Loucy (cell line): ENCODE measurements at regions not wholly inside any gene's neighbourhood (a gene's known extent, or its start where the extent isn't known, plus 50 kb on each side); places are given as distances from the start of the nearest gene placed in this dataset.

Source experiments
- H2AFZ ChIP-seq: fragments of 200-600 bp; sonication (generic); 2 replicates; pipeline ENCODE4 v1.6.0; 2016; ENCODE audit warnings: antibody characterized with exemption, mild to moderate bottlenecking, low read length, moderate library complexity
- H3F3A ChIP-seq: fragments of 200-600 bp; 2 replicates; pipeline ENCODE4 v1.6.0; 2016; ENCODE audit warnings: antibody characterized with exemption, low read depth, mild to moderate bottlenecking
- H3K27me3 ChIP-seq: fragments of 200-600 bp; sonication (generic); 2 replicates; pipeline ENCODE4 v1.6.1; 2014; ENCODE audit warnings: low read length, mild to moderate bottlenecking; ENCODE audit not compliant: insufficient read depth, poor library complexity, severe bottlenecking
- H3K36me3 ChIP-seq: fragments of 200-600 bp; sonication (generic); 2 replicates; pipeline ENCODE4 v1.6.1; 2016; ENCODE audit warnings: low read length; ENCODE audit not compliant: insufficient read depth
- H3K4me1 ChIP-seq: fragments of 200-600 bp; sonication (generic); 2 replicates; pipeline ENCODE4 v1.5.1; 2014; ENCODE audit warnings: low read length, mild to moderate bottlenecking; ENCODE audit not compliant: insufficient read depth, poor library complexity, severe bottlenecking
- H3K4me2 ChIP-seq: fragments of 200-600 bp; sonication (generic); 2 replicates; pipeline ENCODE4 v1.6.0; 2014; ENCODE audit warnings: antibody characterized with exemption, low read length, low read depth, mild to moderate bottlenecking; ENCODE audit not compliant: poor library complexity, severe bottlenecking
- H3K4me3 ChIP-seq: fragments of 200-600 bp; sonication (generic); 2 replicates; pipeline ENCODE4 v1.5.1; 2014; ENCODE audit warnings: low read length, mild to moderate bottlenecking, mixed read lengths; ENCODE audit not compliant: poor library complexity, severe bottlenecking
- H3K79me2 ChIP-seq: fragments of 200-600 bp; sonication (generic); 2 replicates; pipeline ENCODE4 v1.6.1; 2014; ENCODE audit warnings: low read length; ENCODE audit not compliant: insufficient read depth
- H3K9ac ChIP-seq: fragments of 200-600 bp; sonication (generic); 2 replicates; pipeline ENCODE4 v1.6.0; 2014; ENCODE audit warnings: mild to moderate bottlenecking, low read depth, low read length, moderate library complexity; ENCODE audit not compliant: poor library complexity, severe bottlenecking
- H3K9me2 ChIP-seq: fragments of 200-600 bp; sonication (generic); replicated peaks from 2 replicates; pipeline ENCODE4 v1.6.1; 2016; ENCODE audit warnings: low read depth, low read length, mixed read lengths
- H3K9me3 ChIP-seq: fragments of 200-600 bp; sonication (generic); 2 replicates; pipeline ENCODE4 v1.6.1; 2014; ENCODE audit warnings: mild to moderate bottlenecking, antibody characterized with exemption, low read length, low read depth; ENCODE audit not compliant: insufficient read depth
- H4K20me1 ChIP-seq: fragments of 200-600 bp; sonication (generic); 2 replicates; pipeline ENCODE4 v1.6.0; 2014; ENCODE audit warnings: antibody characterized with exemption, low read length, mild to moderate bottlenecking; ENCODE audit not compliant: insufficient read depth, poor library complexity, severe bottlenecking
- EZH2phosphoT487 ChIP-seq: fragments of 200-600 bp; IDR thresholded peaks from 2 replicates; pipeline ENCODE4 v1.6.1; 2018; ENCODE audit warnings: antibody characterized with exemption, mild to moderate bottlenecking, moderate library complexity, borderline replicate concordance
- TF ChIP-seq, protein P1 (sequence below): fragments of 200-600 bp; sonication (generic); conservative IDR thresholded peaks from 2 replicates; pipeline ENCODE4 v1.5.1; 2014; ENCODE audit warnings: mild to moderate bottlenecking, antibody characterized with exemption, low read length

DNA sequence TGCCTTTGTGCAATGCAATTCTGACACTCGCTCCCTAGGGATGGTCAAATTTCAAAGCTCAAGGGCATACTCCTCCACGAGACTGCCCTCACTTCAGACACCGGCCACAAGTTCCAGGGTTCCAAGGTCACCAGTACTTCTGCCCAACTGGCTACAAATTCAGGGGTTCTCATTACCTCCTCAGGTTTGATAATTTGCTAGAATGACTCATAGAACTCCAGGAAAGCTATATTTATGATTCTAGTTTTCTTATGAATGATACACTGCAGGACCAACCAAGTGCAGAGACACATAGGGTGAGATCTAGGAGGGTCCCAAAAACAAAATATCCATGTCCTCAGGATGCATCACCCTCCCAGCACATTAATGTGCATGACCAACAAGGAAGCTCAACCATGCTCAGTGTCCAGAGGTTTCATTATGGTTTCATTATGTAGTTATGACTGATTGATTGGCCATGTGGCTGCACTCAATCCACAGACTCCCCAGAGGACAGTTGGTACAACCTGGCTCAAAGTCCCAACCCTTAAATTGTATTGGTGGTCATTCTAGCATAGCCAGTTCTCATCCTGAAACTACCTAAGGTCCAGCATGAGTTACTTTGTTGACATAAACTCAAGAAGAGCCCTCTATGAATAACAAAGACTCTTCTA lies 170.4 kb upstream of the LRRN1 start:
- Histone ChIP-seq H3K9me2 (no peaks in the 10 kb centered on the region), H3K27me3 (no peaks in the 10 kb centered on the region)

DNA sequence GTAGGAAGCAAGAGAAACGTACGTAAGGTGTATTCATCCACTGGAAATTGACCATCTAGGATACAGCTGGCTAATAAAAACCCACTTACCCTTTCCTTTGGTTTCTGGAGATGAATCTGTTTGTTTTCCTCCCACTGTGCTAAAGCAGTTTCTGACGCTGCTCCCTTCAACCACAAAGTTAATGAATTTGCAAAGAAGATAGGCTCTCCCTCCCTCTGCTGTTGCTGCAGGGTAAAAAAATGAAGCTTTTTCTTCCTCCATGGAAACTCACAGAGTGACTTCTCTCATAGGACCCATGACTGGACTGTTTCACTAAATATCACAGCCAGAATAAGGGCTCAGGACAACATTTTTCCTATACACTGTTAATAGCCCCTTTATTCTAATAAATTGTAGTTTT lies 172.1 kb upstream of the LRRN1 start:
- Histone ChIP-seq H3K9me3 (no peaks in the 10 kb centered on the region), H4K20me1 (no peaks in the 10 kb centered on the region), H3K79me2 (no peaks in the 10 kb centered on the region), H3K4me2 (no peak overlapping the region), H3K9me2 (no peaks in the 10 kb centered on the region), H3K27me3 (no peaks in the 10 kb centered on the region), H3K4me3 (no peak overlapping the region), H3K36me3 (no peaks in the 10 kb centered on the region), H3K9ac (no peak overlapping the region), H3F3A (no peaks in the 10 kb centered on the region), H3K4me1 (no peaks in the 10 kb centered on the region), H2AFZ (no peak overlapping the region)
- TF ChIP-seq EZH2phosphoT487: no peak
- TF ChIP-seq, protein P1, sequence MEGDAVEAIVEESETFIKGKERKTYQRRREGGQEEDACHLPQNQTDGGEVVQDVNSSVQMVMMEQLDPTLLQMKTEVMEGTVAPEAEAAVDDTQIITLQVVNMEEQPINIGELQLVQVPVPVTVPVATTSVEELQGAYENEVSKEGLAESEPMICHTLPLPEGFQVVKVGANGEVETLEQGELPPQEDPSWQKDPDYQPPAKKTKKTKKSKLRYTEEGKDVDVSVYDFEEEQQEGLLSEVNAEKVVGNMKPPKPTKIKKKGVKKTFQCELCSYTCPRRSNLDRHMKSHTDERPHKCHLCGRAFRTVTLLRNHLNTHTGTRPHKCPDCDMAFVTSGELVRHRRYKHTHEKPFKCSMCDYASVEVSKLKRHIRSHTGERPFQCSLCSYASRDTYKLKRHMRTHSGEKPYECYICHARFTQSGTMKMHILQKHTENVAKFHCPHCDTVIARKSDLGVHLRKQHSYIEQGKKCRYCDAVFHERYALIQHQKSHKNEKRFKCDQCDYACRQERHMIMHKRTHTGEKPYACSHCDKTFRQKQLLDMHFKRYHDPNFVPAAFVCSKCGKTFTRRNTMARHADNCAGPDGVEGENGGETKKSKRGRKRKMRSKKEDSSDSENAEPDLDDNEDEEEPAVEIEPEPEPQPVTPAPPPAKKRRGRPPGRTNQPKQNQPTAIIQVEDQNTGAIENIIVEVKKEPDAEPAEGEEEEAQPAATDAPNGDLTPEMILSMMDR: peak; percentile 25; the same call in 1 of the 2 replicates

More for the DNA sequence above, 170.4 kb upstream of the LRRN1 start:
- H3K4me3 ChIP-seq: no peak overlapping the region
- H3K79me2 ChIP-seq: no peaks in the 10 kb centered on the region
- no peaks in the 10 kb centered on the region for H3K9me3 ChIP-seq
- no peaks in the 10 kb centered on the region for H4K20me1 ChIP-seq
- no peak for TF ChIP-seq EZH2phosphoT487
- TF ChIP-seq, protein P1: no peak
- H3K36me3 ChIP-seq: no peaks in the 10 kb centered on the region
- no peak overlapping the region for H3K4me2 ChIP-seq
- H2AFZ ChIP-seq: no peak overlapping the region
- no peak overlapping the region for H3K9ac ChIP-seq
- H3K4me1 ChIP-seq: no peaks in the 10 kb centered on the region
- H3F3A ChIP-seq: no peaks in the 10 kb centered on the region

DNA sequence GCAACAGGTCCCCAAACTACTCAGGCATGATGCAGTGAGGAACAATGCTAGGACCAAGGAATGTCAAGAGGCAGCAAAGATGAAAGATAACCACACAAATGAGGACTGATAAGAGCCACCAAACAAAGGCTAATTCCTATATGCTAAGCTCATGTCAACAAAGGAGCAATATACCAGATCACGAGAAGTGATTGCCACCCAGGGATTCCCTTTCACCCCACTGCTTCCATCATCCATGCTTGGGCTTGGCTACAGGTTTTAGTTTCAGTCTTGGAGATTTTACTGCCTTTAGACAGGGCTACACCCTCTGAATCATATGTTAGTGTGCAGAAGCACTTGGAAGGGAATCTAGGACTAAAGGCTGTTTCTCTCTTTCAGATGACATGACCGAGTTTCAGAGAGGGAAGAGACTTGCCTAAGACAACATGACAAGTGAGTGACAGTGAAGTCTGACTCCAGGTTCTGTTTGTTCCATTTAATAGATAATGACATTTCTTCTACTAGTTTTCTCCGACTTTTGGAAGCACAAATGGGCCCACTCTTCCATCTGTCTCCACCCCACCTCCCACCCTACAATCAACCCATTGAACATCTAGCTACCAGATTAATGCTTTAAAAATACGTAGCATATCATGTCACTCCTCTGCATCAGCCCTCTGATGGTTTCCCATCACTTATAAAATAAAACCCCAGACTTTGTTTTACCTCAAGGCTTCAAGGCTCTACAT lies 173.5 kb upstream of the LRRN1 start:
- H3F3A ChIP-seq: no peaks in the 10 kb centered on the region
- TF ChIP-seq, protein P1: no peak
- no peak for TF ChIP-seq EZH2phosphoT487
- no peak overlapping the region for H3K4me3 ChIP-seq
- no peak overlapping the region for H3K4me2 ChIP-seq
- H3K27me3 ChIP-seq: no peaks in the 10 kb centered on the region
- H3K79me2 ChIP-seq: no peaks in the 10 kb centered on the region
- no peaks in the 10 kb centered on the region for H3K4me1 ChIP-seq
- no peak overlapping the region for H2AFZ ChIP-seq
- H3K9me2 ChIP-seq: no peaks in the 10 kb centered on the region
- no peaks in the 10 kb centered on the region for H3K36me3 ChIP-seq
- no peak overlapping the region for H3K9ac ChIP-seq
- no peaks in the 10 kb centered on the region for H3K9me3 ChIP-seq
- no peaks in the 10 kb centered on the region for H4K20me1 ChIP-seq
